ENCODE measurements at regions not wholly inside any gene's neighbourhood (a gene's known extent, or its start where the extent isn't known, plus 50 kb on each side); places are given as distances from the start of the nearest gene placed in this dataset.

DNA sequence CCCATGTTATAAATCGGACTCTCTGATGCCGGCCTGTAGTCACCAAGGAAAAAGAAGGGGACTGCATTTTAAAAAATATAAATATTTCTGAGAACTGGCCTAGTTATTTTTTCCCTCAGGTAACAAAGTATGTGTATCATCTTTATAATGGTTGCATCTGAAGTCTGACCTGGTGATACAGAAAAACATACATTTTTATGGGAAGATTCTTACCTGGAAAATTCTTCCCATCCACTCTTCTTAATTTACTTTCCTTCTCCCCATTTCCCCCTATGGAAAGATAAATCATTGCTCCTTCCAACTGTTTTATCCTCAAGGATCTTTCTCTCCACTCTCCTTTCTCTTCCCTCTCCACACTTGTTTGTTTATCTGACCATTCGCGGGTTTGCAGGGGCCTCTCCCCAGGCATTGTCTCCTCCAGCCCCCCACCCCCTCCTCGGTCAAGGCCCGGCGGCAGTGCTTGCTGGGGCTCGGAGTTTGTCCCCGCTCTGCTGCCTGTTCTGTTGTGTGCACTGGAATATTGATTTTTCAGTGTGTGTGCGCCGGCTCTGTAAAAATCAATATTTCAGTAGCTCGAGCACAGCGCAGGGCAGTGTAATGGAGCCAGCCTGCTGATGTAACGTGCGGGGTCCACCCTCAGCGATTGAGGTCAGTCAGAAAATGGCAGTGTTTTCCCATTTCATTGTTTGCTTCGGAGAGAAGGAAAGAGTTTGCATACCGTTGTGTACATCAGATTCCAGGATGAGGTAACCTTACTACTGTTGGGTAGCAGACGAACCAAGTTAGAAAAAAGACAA is 199.5 kb upstream of the NFE2L3 start:
- Histone ChIP-seq H3K27me3 (no peaks in the 10 kb centered on the region), H3K9me3 (no peaks in the 10 kb centered on the region), H3K36me3 (replicated peaks in 1 of 2; ENCODE audit: insufficient read depth in 1 of 2, low read depth in 2 of 2) (no peaks in the 10 kb centered on the region), H3K4me3 (peak overlapping the region in 1 of 2 donors; percentile 3), H3K4me1 (peaks cover 17% of the 10 kb centered on the region), H3K27ac (peak overlapping the region; percentile 81 to 99 (median 98))
- TF ChIP-seq, protein P1, sequence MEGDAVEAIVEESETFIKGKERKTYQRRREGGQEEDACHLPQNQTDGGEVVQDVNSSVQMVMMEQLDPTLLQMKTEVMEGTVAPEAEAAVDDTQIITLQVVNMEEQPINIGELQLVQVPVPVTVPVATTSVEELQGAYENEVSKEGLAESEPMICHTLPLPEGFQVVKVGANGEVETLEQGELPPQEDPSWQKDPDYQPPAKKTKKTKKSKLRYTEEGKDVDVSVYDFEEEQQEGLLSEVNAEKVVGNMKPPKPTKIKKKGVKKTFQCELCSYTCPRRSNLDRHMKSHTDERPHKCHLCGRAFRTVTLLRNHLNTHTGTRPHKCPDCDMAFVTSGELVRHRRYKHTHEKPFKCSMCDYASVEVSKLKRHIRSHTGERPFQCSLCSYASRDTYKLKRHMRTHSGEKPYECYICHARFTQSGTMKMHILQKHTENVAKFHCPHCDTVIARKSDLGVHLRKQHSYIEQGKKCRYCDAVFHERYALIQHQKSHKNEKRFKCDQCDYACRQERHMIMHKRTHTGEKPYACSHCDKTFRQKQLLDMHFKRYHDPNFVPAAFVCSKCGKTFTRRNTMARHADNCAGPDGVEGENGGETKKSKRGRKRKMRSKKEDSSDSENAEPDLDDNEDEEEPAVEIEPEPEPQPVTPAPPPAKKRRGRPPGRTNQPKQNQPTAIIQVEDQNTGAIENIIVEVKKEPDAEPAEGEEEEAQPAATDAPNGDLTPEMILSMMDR (IDR thresholded peaks at IDR 0.05): no peak
- peak; percentile 25 to 78 (median 69) for TF ChIP-seq POLR2A (IDR thresholded peaks at IDR 0.05)
- ATAC-seq (peak; percentile 61), DNase-seq (peak; percentile 83 to 93 (median 88))
- WGBS, 2 donors: 11 to 22% methylated on average over 19 of the region's 19 CpGs
- intact Hi-C loops (cut with DNase I): no loop called here

DNA sequence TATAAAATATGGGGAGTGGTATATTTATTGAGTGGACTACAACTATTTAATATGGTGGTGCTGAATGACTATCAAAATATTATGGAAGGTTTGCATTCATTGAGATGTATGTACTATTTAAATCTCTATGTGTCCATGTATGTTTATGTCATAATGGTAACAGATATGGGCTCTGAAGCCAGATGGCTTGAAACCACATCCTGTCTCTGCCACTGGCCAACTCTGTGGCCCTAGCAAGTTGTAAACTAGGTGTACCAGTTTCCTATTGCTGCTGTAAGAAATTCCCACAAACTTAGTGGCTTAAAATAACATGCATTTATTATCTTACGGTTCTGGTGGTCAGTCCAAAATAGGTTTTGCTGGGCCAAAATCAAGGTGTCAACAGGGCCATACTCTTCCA is 198.1 kb upstream of the NFE2L3 start:
- DNase-seq (no peak), ATAC-seq (no peak)
- H3K27ac ChIP-seq: peak overlapping the region in 1 of 4 donors; percentile 98
- intact Hi-C loops (cut with DNase I): no loop called here
- no peak for TF ChIP-seq POLR2A (IDR thresholded peaks at IDR 0.05)
- TF ChIP-seq, protein P1 (IDR thresholded peaks at IDR 0.05): no peak
- WGBS, 2 donors: 100% methylated on average over 1 of the region's 1 CpG
- peaks cover 23% of the 10 kb centered on the region for H3K4me1 ChIP-seq
- no peak overlapping the region for H3K4me3 ChIP-seq
- no peaks in the 10 kb centered on the region for H3K36me3 ChIP-seq (replicated peaks in 1 of 2; ENCODE audit: insufficient read depth in 1 of 2, low read depth in 2 of 2)
- no peaks in the 10 kb centered on the region for H3K9me3 ChIP-seq
- H3K27me3 ChIP-seq: no peaks in the 10 kb centered on the region

DNA sequence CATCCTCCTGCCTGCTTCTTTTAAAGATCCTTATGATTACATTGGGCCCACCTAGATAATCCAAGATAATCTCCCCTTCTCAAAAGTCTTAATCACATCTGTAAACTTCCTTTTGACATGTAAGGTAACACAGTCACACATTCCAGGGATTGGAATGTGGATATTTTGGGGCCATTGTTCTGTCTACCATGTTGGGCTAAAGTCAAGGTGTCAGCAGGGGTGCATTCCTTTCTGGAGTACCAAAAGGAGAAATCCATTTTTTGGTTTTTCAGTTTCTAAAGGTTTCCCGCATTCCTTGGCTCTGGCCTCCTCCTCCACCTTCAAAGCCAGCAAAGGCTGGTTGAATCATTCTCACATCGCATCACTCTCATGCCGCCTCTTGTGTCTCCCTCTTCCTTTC is 197.6 kb upstream of the NFE2L3 start:
- TF ChIP-seq, protein P1 (IDR thresholded peaks at IDR 0.05): no peak
- TF ChIP-seq POLR2A (IDR thresholded peaks at IDR 0.05): no peak
- intact Hi-C loops (cut with DNase I): no loop called here
- Histone ChIP-seq H3K27ac (no peak overlapping the region), H3K4me3 (no peak overlapping the region), H3K4me1 (peaks cover 28% of the 10 kb centered on the region), H3K27me3 (no peaks in the 10 kb centered on the region), H3K9me3 (no peaks in the 10 kb centered on the region), H3K36me3 (replicated peaks in 1 of 2; ENCODE audit: insufficient read depth in 1 of 2, low read depth in 2 of 2) (no peaks in the 10 kb centered on the region)
- WGBS, 2 donors: 93 to 100% methylated on average over 3 of the region's 3 CpGs
- no peak for ATAC-seq
- DNase-seq: no peak

DNA sequence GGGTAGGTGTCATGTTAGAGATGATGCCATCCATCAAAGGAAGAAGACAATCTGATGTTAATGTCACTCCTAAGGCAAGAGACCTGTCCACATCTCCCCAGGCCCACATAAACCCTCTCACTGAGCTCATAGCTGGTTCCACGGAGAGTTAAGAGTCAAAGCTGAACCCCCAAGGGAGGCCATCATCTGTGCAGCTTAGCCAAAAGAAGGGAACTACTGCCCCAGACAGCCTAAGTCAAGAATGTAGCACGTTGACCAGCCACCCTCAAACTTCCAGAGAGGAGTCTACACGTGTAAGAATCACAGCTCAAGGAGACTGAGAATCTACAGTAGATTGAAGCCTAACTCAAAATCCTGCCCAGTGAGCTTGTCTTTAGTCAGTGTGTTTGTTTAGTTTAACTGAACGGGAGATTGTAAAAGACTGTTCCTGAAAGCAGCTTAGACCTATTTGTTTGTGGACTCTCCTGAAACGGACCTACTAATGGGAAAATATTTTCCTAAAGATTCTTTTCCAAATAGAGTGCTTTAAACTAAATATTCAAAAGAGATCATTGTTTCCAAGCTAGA is 192.7 kb upstream of the NFE2L3 start:
- H3K4me3 ChIP-seq: no peak overlapping the region
- no peak for TF ChIP-seq POLR2A (IDR thresholded peaks at IDR 0.05)
- TF ChIP-seq, protein P1 (IDR thresholded peaks at IDR 0.05): no peak
- intact Hi-C loops (cut with DNase I): no loop called here
- WGBS, 2 donors: 15 to 20% methylated on average over 5 of the region's 5 CpGs
- no peak for DNase-seq
- no peaks in the 10 kb centered on the region for H3K36me3 ChIP-seq (replicated peaks in 1 of 2; ENCODE audit: insufficient read depth in 1 of 2, low read depth in 2 of 2)
- no peaks in the 10 kb centered on the region for H3K27me3 ChIP-seq
- H3K4me1 ChIP-seq: peaks cover 47% of the 10 kb centered on the region
- ATAC-seq: no peak
- no peaks in the 10 kb centered on the region for H3K9me3 ChIP-seq
- peak overlapping the region; percentile 23 to 64 (median 58) for H3K27ac ChIP-seq
